ENCODE measurements at regions not wholly inside any gene's neighbourhood (a gene's known extent, or its start where the extent isn't known, plus 50 kb on each side); places are given as distances from the start of the nearest gene placed in this dataset.

GRCh38 chr4:148954011-148954749 lies 512.0 kb upstream of the NR3C2 start:
- ATAC-seq (no peak), DNase-seq (ENCODE audit: low read depth in 1 of 2, low spot score in 1 of 2) (no peak), FAIRE-seq (no peak)
- TF ChIP-seq ZSCAN20 (CRISPR knock-in tag; IDR thresholded peaks at IDR 0.05) (no peak), KDM1A (IDR thresholded peaks at IDR 0.05; ENCODE audit: low read depth) (no peak), HEYL (CRISPR knock-in tag; IDR thresholded peaks at IDR 0.05) (no peak), E2F6 (IDR thresholded peaks at IDR 0.05; ENCODE audit: borderline replicate concordance, low read depth) (no peak), TP53 (CRISPR knock-in tag; IDR thresholded peaks at IDR 0.05) (no peak), SREBF2 (IDR thresholded peaks at IDR 0.05) (no peak), ESRRA (IDR thresholded peaks at IDR 0.05; ENCODE audit: borderline replicate concordance, low read length) (no peak), RFX5 (IDR thresholded peaks at IDR 0.05) (no peak), EP300 (IDR thresholded peaks at IDR 0.05) (no peak)
- ChIA-PET CTCF (interaction anchor here (0.6 to 0.7 kb wide), 2 partner anchors 66 to 1792 kb away, joined by 3 read pairs; no protein-coding TSS in a partner anchor), POLR2A (no interaction called here)
- H3K4me2 ChIP-seq: no peak overlapping the region
- H3K9me3 ChIP-seq: no peaks in the 10 kb centered on the region
- H3K4me1 ChIP-seq: no peaks in the 10 kb centered on the region
- H3K27ac ChIP-seq: no peak overlapping the region
- 13% methylated on average over 7 of the region's 7 CpGs for WGBS (ENCODE audit: missing lambda C conversion rate)
- no peak overlapping the region for H3K4me3 ChIP-seq

GRCh38 chr4:148951346-148951745 lies 509.1 kb upstream of the NR3C2 start:
- no peaks in the 10 kb centered on the region for H3K4me1 ChIP-seq
- ChIA-PET POLR2A (no interaction called here), CTCF (no interaction called here)
- no peak for ATAC-seq
- H3K9me3 ChIP-seq: no peaks in the 10 kb centered on the region
- H3K4me3 ChIP-seq: no peak overlapping the region
- no peak overlapping the region for H3K27ac ChIP-seq
- no peak for FAIRE-seq
- WGBS (ENCODE audit: missing lambda C conversion rate): 10% methylated on average over 3 of the region's 3 CpGs
- no peak for DNase-seq (ENCODE audit: low read depth in 1 of 2, low spot score in 1 of 2)
- H3K4me2 ChIP-seq: no peak overlapping the region
- TF ChIP-seq SMC3 (IDR thresholded peaks at IDR 0.05): no peak
- TF ChIP-seq MAFK (IDR thresholded peaks at IDR 0.05; ENCODE audit: partially characterized antibody): no peak
- TF ChIP-seq ZC3H11A (IDR thresholded peaks at IDR 0.05): no peak
- no peak for TF ChIP-seq REST (IDR thresholded peaks at IDR 0.05)
- no peak for TF ChIP-seq ZFP36 (IDR thresholded peaks at IDR 0.05; ENCODE audit: borderline replicate concordance, partially characterized antibody)
- TF ChIP-seq NR3C1 (IDR thresholded peaks at IDR 0.05): no peak
- TF ChIP-seq GATA3 (IDR thresholded peaks at IDR 0.05; ENCODE audit: borderline replicate concordance): no peak
- no peak for TF ChIP-seq KDM5A (IDR thresholded peaks at IDR 0.05)
- no peak for TF ChIP-seq FOXS1 (CRISPR knock-in tag; IDR thresholded peaks at IDR 0.05)
- TF ChIP-seq CHD2 (IDR thresholded peaks at IDR 0.05; ENCODE audit: low read length, partially characterized antibody): no peak
- no peak for TF ChIP-seq RNF2 (IDR thresholded peaks at IDR 0.05; ENCODE audit: borderline replicate concordance, low read depth)
- TF ChIP-seq FOSL2 (IDR thresholded peaks at IDR 0.05): no peak
- no peak for TF ChIP-seq FOSL2 (CRISPR knock-in tag; IDR thresholded peaks at IDR 0.05)
- TF ChIP-seq SREBF2 (IDR thresholded peaks at IDR 0.05): no peak

GRCh38 chr4:148946271-148946670 lies 504.1 kb upstream of the NR3C2 start:
- FAIRE-seq: no peak
- Histone ChIP-seq H3K4me3 (no peak overlapping the region), H3K27ac (no peak overlapping the region), H3K9me3 (no peaks in the 10 kb centered on the region), H3K4me1 (no peaks in the 10 kb centered on the region), H3K4me2 (no peak overlapping the region)
- ATAC-seq: no peak
- WGBS (ENCODE audit: missing lambda C conversion rate): 22% methylated on average over 1 of the region's 1 CpG
- CTCF ChIA-PET: no interaction called here
- POLR2A ChIA-PET: no interaction called here
- DNase-seq (ENCODE audit: low read depth in 1 of 2, low spot score in 1 of 2): no peak
- no peak for TF ChIP-seq JUNB (IDR thresholded peaks at IDR 0.05)
- TF ChIP-seq EHMT2 (IDR thresholded peaks at IDR 0.05; ENCODE audit: low read depth): no peak
- no peak for TF ChIP-seq SMC3 (IDR thresholded peaks at IDR 0.05)
- TF ChIP-seq POLR2A (IDR thresholded peaks at IDR 0.05; ENCODE audit: low read length): no peak
- TF ChIP-seq EP300 (IDR thresholded peaks at IDR 0.05): no peak
- TF ChIP-seq TFCP2L1 (CRISPR knock-in tag; IDR thresholded peaks at IDR 0.05): no peak
- TF ChIP-seq MAX (IDR thresholded peaks at IDR 0.05): no peak
- no peak for TF ChIP-seq HMGXB4 (CRISPR knock-in tag; IDR thresholded peaks at IDR 0.05; ENCODE audit: borderline replicate concordance)
- no peak for TF ChIP-seq ATOH8 (CRISPR knock-in tag; IDR thresholded peaks at IDR 0.05; ENCODE audit: low read depth)
- no peak for TF ChIP-seq ZC3H11A (IDR thresholded peaks at IDR 0.05)
- no peak for TF ChIP-seq TP53 (CRISPR knock-in tag; IDR thresholded peaks at IDR 0.05)
- TF ChIP-seq FOXS1 (CRISPR knock-in tag; IDR thresholded peaks at IDR 0.05): no peak
